HEK293 (cell line): ENCODE measurements at regions not wholly inside any gene's neighbourhood (a gene's known extent, or its start where the extent isn't known, plus 50 kb on each side); places are given as distances from the start of the nearest gene placed in this dataset.

Experiments
- CTCF ChIP-seq: fragments of 450-650 bp; formaldehyde crosslinking; IDR thresholded peaks from 2 replicates; pipeline ENCODE4 v1.5.1; 2016; ENCODE audit warnings: missing biosample characterization, missing genetic modification characterization
- ELK4 ChIP-seq: IDR thresholded peaks from 2 replicates; pipeline ENCODE4 v1.6.1; 2011; ENCODE audit warnings: mild to moderate bottlenecking, low read depth, low read length, borderline replicate concordance
- KLF1 ChIP-seq: fragments of 450-650 bp; formaldehyde crosslinking; IDR thresholded peaks from 2 replicates; pipeline ENCODE4 v1.5.1; 2016; ENCODE audit warnings: missing biosample characterization, missing genetic modification characterization
- PATZ1 ChIP-seq: fragments of 450-650 bp; formaldehyde crosslinking; IDR thresholded peaks from 2 replicates; pipeline ENCODE4 v1.5.1; 2016; ENCODE audit warnings: missing biosample characterization, missing genetic modification characterization
- SP7 ChIP-seq: fragments of 450-650 bp; formaldehyde crosslinking; IDR thresholded peaks from 2 replicates; pipeline ENCODE4 v1.5.1; 2016; ENCODE audit warnings: missing biosample characterization, missing genetic modification characterization
- ZEB2 ChIP-seq: fragments of 450-650 bp; formaldehyde crosslinking; IDR thresholded peaks from 2 replicates; pipeline ENCODE4 v1.5.1; 2016; ENCODE audit warnings: missing biosample characterization, missing genetic modification characterization
- ZFHX2 ChIP-seq: fragments of 450-650 bp; formaldehyde crosslinking; conservative IDR thresholded peaks from 2 replicates; pipeline ENCODE4 v1.5.1; 2016; ENCODE audit warnings: missing biosample characterization, missing genetic modification characterization
- ZNF26 ChIP-seq: fragments of 450-650 bp; formaldehyde crosslinking; IDR thresholded peaks from 2 replicates; pipeline ENCODE4 v1.5.1; 2016; ENCODE audit warnings: missing biosample characterization, missing genetic modification characterization
- ZNF398 ChIP-seq: fragments of 450-650 bp; formaldehyde crosslinking; IDR thresholded peaks from 2 replicates; pipeline ENCODE4 v1.5.1; 2017; ENCODE audit warnings: missing biosample characterization, missing genetic modification characterization

GRCh38 chr4:125060376-125060775 is 254.4 kb upstream of the FAT4 start:
- TF ChIP-seq CTCF (tag by site-specific recombination) (no peak), KLF1 (tag by site-specific recombination) (no peak), ZFHX2 (tag by site-specific recombination) (no peak), ELK4 (no peak), SP7 (tag by site-specific recombination) (no peak), PATZ1 (tag by site-specific recombination) (no peak), ZNF26 (no peak), ZNF398 (tag by site-specific recombination) (no peak), ZEB2 (tag by site-specific recombination) (no peak)
